ENCODE measurements at regions not wholly inside any gene's neighbourhood (a gene's known extent, or its start where the extent isn't known, plus 50 kb on each side); places are given as distances from the start of the nearest gene placed in this dataset.

- H3K36me3 Mint-ChIP-seq (ENCODE audit: low read depth) = no peaks in the 10 kb centered on the region
- peaks cover 29% of the 10 kb centered on the region for H3K27me3 Mint-ChIP-seq (ENCODE audit: low read depth)
- peaks cover 34% of the 10 kb centered on the region for H3K4me1 Mint-ChIP-seq
- no peak overlapping the region for H3K27ac Mint-ChIP-seq
- H3K4me3 Mint-ChIP-seq = no peak overlapping the region
- TF ChIP-seq, protein P1, sequence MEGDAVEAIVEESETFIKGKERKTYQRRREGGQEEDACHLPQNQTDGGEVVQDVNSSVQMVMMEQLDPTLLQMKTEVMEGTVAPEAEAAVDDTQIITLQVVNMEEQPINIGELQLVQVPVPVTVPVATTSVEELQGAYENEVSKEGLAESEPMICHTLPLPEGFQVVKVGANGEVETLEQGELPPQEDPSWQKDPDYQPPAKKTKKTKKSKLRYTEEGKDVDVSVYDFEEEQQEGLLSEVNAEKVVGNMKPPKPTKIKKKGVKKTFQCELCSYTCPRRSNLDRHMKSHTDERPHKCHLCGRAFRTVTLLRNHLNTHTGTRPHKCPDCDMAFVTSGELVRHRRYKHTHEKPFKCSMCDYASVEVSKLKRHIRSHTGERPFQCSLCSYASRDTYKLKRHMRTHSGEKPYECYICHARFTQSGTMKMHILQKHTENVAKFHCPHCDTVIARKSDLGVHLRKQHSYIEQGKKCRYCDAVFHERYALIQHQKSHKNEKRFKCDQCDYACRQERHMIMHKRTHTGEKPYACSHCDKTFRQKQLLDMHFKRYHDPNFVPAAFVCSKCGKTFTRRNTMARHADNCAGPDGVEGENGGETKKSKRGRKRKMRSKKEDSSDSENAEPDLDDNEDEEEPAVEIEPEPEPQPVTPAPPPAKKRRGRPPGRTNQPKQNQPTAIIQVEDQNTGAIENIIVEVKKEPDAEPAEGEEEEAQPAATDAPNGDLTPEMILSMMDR (IDR thresholded peaks at IDR 0.05; ENCODE audit: unreplicated experiment in 3 of 3) = no peak
- H3K9me3 Mint-ChIP-seq = no peaks in the 10 kb centered on the region
Measured at GRCh38 chr2:128641421-128642080, 322.9 kb upstream of the HS6ST1 start.

DNA sequence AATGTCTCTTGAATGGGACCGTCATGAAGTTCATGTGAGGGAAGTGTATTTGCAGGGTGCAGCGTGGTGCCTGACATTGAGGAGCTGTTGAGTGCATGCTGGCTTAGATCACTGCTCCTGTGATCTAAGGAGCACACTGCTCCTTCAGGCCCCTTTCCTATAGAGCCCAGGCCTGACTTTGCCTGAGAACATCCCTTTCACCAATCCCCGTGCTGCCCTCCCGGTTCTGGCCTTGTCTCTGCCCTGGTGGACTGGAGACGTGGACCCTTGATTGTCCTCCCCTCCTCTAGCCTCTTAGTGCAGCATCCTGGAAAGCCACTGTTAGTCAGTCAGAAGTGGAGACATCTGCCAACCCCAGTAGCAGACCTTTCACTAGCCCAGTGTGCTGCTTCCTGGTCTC lies 323.6 kb upstream of the HS6ST1 start:
- peak overlapping the region in 1 of 3 experiments; percentile 1 for H3K27ac Mint-ChIP-seq
- peaks cover 34% of the 10 kb centered on the region for H3K4me1 Mint-ChIP-seq
- peaks cover 32% of the 10 kb centered on the region for H3K27me3 Mint-ChIP-seq (ENCODE audit: low read depth)

DNA sequence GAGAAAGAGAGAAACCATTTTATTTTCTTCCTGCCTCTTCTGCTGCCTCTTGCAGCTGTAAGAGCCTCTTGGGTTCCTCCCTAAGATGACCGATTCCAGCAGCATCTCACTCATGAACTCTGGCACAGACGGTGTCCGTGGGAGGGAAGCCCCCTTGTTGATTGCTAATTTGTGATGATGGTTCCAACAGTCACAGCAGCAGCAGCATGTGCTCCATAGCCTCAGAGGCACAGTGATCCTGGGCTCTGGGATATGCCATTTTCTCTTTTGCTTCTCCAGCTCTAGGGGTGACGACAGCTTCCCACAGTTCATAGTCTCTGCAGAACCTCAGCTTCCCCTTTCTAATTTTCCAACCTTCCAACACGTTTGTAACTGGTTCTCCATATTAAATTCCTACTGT lies 324.2 kb upstream of the HS6ST1 start:
- Mint-ChIP-seq H3K4me3 (no peak overlapping the region), H3K9me3 (no peaks in the 10 kb centered on the region), H3K27ac (peak overlapping the region in 1 of 3 experiments; percentile 1), H3K4me1 (peaks cover 30% of the 10 kb centered on the region), H3K27me3 (ENCODE audit: low read depth) (peaks cover 32% of the 10 kb centered on the region), H3K36me3 (ENCODE audit: low read depth) (no peaks in the 10 kb centered on the region)
- TF ChIP-seq, protein P1 (IDR thresholded peaks at IDR 0.05; ENCODE audit: unreplicated experiment in 3 of 3) = no peak

More for the DNA sequence above, 323.6 kb upstream of the HS6ST1 start:
- H3K36me3 Mint-ChIP-seq (ENCODE audit: low read depth) = no peaks in the 10 kb centered on the region
- TF ChIP-seq, protein P1 (IDR thresholded peaks at IDR 0.05; ENCODE audit: unreplicated experiment in 3 of 3) = no peak
- H3K4me3 Mint-ChIP-seq = no peak overlapping the region
- no peaks in the 10 kb centered on the region for H3K9me3 Mint-ChIP-seq

- H3K36me3 Mint-ChIP-seq (ENCODE audit: low read depth) = no peaks in the 10 kb centered on the region
- H3K4me1 Mint-ChIP-seq = peaks cover 24% of the 10 kb centered on the region
- H3K27ac Mint-ChIP-seq = no peak overlapping the region
Measured at GRCh38 chr2:128643221-128644065, 324.8 kb upstream of the HS6ST1 start.

DNA sequence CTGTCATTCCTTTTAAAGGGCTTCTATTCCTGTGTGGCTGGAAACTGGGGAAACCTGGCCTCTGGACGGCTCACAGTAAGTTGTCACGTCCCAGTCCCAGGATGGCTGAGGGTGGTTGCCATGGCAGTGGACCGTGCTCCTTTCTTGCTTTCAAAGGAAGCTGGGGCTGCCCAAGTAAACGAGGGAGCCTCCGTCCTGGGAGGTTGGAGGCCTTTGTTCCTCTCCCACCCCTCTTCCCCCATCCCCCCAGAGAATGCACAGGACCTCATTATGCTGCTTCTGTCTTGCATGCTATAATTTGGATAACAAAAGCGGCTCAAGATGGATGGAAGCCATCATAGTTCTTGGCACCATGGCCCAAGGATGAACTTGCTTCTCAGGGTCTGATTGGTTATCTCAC lies 325.5 kb upstream of the HS6ST1 start:
- Mint-ChIP-seq H3K9me3 (no peaks in the 10 kb centered on the region), H3K36me3 (ENCODE audit: low read depth) (no peaks in the 10 kb centered on the region), H3K4me1 (peaks cover 16% of the 10 kb centered on the region), H3K27ac (no peak overlapping the region), H3K27me3 (ENCODE audit: low read depth) (peaks cover 25% of the 10 kb centered on the region), H3K4me3 (no peak overlapping the region)
- TF ChIP-seq, protein P1 (IDR thresholded peaks at IDR 0.05; ENCODE audit: unreplicated experiment in 3 of 3) = no peak

More at GRCh38 chr2:128643221-128644065, 324.8 kb upstream of the HS6ST1 start:
- TF ChIP-seq, protein P1 (IDR thresholded peaks at IDR 0.05; ENCODE audit: unreplicated experiment in 3 of 3) = no peak
- H3K9me3 Mint-ChIP-seq = no peaks in the 10 kb centered on the region
- H3K27me3 Mint-ChIP-seq (ENCODE audit: low read depth) = peaks cover 29% of the 10 kb centered on the region
- no peak overlapping the region for H3K4me3 Mint-ChIP-seq

All from nephron (organoid).